HCT116 (cell line): ENCODE measurements at regions not wholly inside any gene's neighbourhood (a gene's known extent, or its start where the extent isn't known, plus 50 kb on each side); places are given as distances from the start of the nearest gene placed in this dataset.

ENCODE experiments used
- ATAC-seq: fragments of 200-7000 bp; cut with Tn5 transposase; 2 replicates; pipeline ENCODE4 v1.9.1; 2020; ENCODE audit warnings: mild to moderate bottlenecking, moderate library complexity
- BruUV-seq: library from RNA; stranded (reverse); fragments of 400-500 nt; replicated peaks from 2 replicates; lab custom pipeline; 2021; lab: Mats Ljungman, UMichigan
- CTCF ChIA-PET: fragments of 300-600 bp; sonication (Branson Sonifier 250); formaldehyde crosslinking; loops from one replicate; lab custom pipeline; 2021; ENCODE audit warnings: antibody characterized with exemption; lab: Charles Lee
- POLR2A ChIA-PET: fragments of 300-600, 350-600 bp; sonication (Branson Sonifier 250); formaldehyde crosslinking; loops from one replicate; lab custom pipeline; 2021; ENCODE audit warnings: antibody characterized with exemption; lab: Charles Lee
- RAD21 ChIA-PET, 2 experiments: fragments of 300-600 bp; sonication (Branson Sonifier 250); formaldehyde crosslinking; loops; one replicate each; lab custom pipeline; 2023; ENCODE audit warnings: low total read pairs in 2 of 2; ENCODE audit not compliant: uncharacterized antibody in 2 of 2, unreplicated experiment in 2 of 2, low non-redundant PET in 1 of 2; lab: Charles Lee
- DNase-seq: peaks from one replicate; pipeline ENCODE4 v3.0.0-alpha.2; 2010; ENCODE audit warnings: low read depth, low spot score
- H2AFZ ChIP-seq: fragments of 200-600 bp; shearing (Covaris generic), sonication (generic); 2 replicates; pipeline ENCODE4 v1.6.1; 2017; ENCODE audit warnings: low read depth, mixed run types, mixed read lengths, antibody characterized with exemption, low read length; ENCODE audit not compliant: poor library complexity, severe bottlenecking
- H3K27ac ChIP-seq: 2 replicates; pipeline ENCODE4 v1.5.1; 2012; ENCODE audit warnings: low read depth, low read length
- H3K27me3 ChIP-seq: fragments of 200-600 bp; sonication (generic); 2 replicates; pipeline ENCODE4 v1.6.1; 2016; ENCODE audit warnings: mixed run types, low read length, mixed read lengths; ENCODE audit not compliant: insufficient read depth
- H3K36me3 ChIP-seq, 2 experiments: fragments of 200-500 bp in 1 of 2; fragments of 200-600 bp in 1 of 2; sonication (Bioruptor generic) in 1 of 2; sonication (generic) in 1 of 2; 2 replicates each; pipeline versions ENCODE4 v1.5.1 to v1.6.1; 2014 to 2016; ENCODE audit warnings: low read length in 2 of 2, inconsistent platforms in 1 of 2, mixed read lengths in 1 of 2, mixed run types in 1 of 2; ENCODE audit not compliant: insufficient read depth in 2 of 2, control insufficient read depth in 1 of 2
- H3K4me1 ChIP-seq, 2 experiments: fragments of 200-600 bp in 1 of 2; sonication (generic) in 1 of 2; 2 replicates each; pipeline versions ENCODE4 v1.5.1 to v1.6.1; 2012 to 2017; ENCODE audit warnings: low read length in 2 of 2, inconsistent platforms in 1 of 2, mild to moderate bottlenecking in 1 of 2, mixed read lengths in 1 of 2, mixed run types in 1 of 2, moderate library complexity in 1 of 2; ENCODE audit not compliant: insufficient read depth in 2 of 2, control insufficient read depth in 1 of 2
- H3K4me2 ChIP-seq: fragments of 200-600 bp; sonication (generic); 2 replicates; pipeline ENCODE4 v1.6.1; 2017; ENCODE audit warnings: mixed run types, low read length, mixed read lengths
- H3K4me3 ChIP-seq, 2 experiments: fragments of 200-600 bp in 1 of 2; sonication (generic) in 1 of 2; replicated peaks in 1 of 2; 2 replicates each; pipeline ENCODE4 v1.5.1; 2011 to 2016; ENCODE audit warnings: low read length in 2 of 2, control low read depth in 1 of 2, low read depth in 1 of 2, mild to moderate bottlenecking in 1 of 2, mixed read lengths in 1 of 2, mixed run types in 1 of 2
- H3K79me2 ChIP-seq: fragments of 200-600 bp; sonication (generic); 2 replicates; pipeline ENCODE4 v1.6.1; 2017; ENCODE audit warnings: mild to moderate bottlenecking, mixed run types, low read length, moderate library complexity, mixed read lengths; ENCODE audit not compliant: insufficient read depth
- H3K9ac ChIP-seq: fragments of 200-600 bp; sonication (generic); 2 replicates; pipeline ENCODE4 v1.6.1; 2016; ENCODE audit warnings: low read length, mixed read lengths
- H3K9me2 ChIP-seq: fragments of 200-600 bp; sonication (generic), shearing (Covaris generic); 2 replicates; pipeline ENCODE4 v1.6.1; 2017; ENCODE audit warnings: mixed run types, mild to moderate bottlenecking, moderate library complexity; ENCODE audit not compliant: insufficient read depth
- H3K9me3 ChIP-seq, 2 experiments: fragments of 200-500 bp in 1 of 2; fragments of 200-600 bp in 1 of 2; sonication (Bioruptor generic) in 1 of 2; sonication (generic) in 1 of 2; 2 replicates each; pipeline ENCODE4 v1.6.1; 2014 to 2017; ENCODE audit warnings: low read length in 2 of 2, mixed read lengths in 2 of 2, inconsistent platforms in 1 of 2, low read depth in 1 of 2, mild to moderate bottlenecking in 1 of 2, mixed run types in 1 of 2, moderate library complexity in 1 of 2; ENCODE audit not compliant: control insufficient read depth in 1 of 2, insufficient read depth in 1 of 2
- H4K20me1 ChIP-seq: fragments of 200-600 bp; sonication (generic), shearing (Covaris generic); 2 replicates; pipeline ENCODE4 v1.6.1; 2017; ENCODE audit warnings: mixed run types, mild to moderate bottlenecking, moderate library complexity; ENCODE audit not compliant: insufficient read depth
- JUND ChIP-seq: IDR thresholded peaks from 2 replicates; pipeline ENCODE4 v1.6.1; 2012
- POLR2A ChIP-seq: IDR thresholded peaks from 2 replicates; pipeline ENCODE4 v1.7.0; 2011; ENCODE audit warnings: borderline replicate concordance; ENCODE audit not compliant: insufficient read depth, insufficient read length; ENCODE audit errors: extremely low read depth
- RAD21 ChIP-seq: IDR thresholded peaks from 2 replicates; pipeline ENCODE4 v1.6.1; 2012; ENCODE audit warnings: low read depth, mild to moderate bottlenecking
- SIN3A ChIP-seq: IDR thresholded peaks from 2 replicates; pipeline ENCODE4 v1.6.1; 2012; ENCODE audit warnings: low read depth
- SRF ChIP-seq: IDR thresholded peaks from 2 replicates; pipeline ENCODE4 v1.6.1; 2012; ENCODE audit warnings: low read depth
- TCF7L2 ChIP-seq: IDR thresholded peaks from 2 replicates; pipeline ENCODE4 v1.7.0; 2011; ENCODE audit warnings: borderline replicate concordance, inconsistent platforms; ENCODE audit not compliant: insufficient read depth, insufficient read length; ENCODE audit errors: extremely low read depth
- YY1 ChIP-seq: IDR thresholded peaks from 2 replicates; pipeline ENCODE4 v1.6.1; 2011; ENCODE audit warnings: low read length, low read depth, moderate library complexity, mild to moderate bottlenecking; ENCODE audit not compliant: insufficient replicate concordance; ENCODE audit errors: extremely low read depth
- ZFX ChIP-seq: fragments of 450-650 bp; IDR thresholded peaks from 2 replicates; pipeline ENCODE4 v1.6.1; 2017
- intact Hi-C: fragments of 100-400 bp; cut with micrococcal nuclease; formaldehyde crosslinking; loops from 2 replicates; pipeline ENCODE4 v1.10.0; 2022
- TF ChIP-seq, protein P1 (sequence below): IDR thresholded peaks from 2 replicates; pipeline ENCODE4 v1.6.1; 2012
- TF ChIP-seq, protein P2 (sequence below): IDR thresholded peaks from 2 replicates; pipeline ENCODE4 v1.6.1; 2012
- TF ChIP-seq, protein P3 (sequence below): IDR thresholded peaks from 2 replicates; pipeline ENCODE4 v1.6.1; 2011; ENCODE audit warnings: mild to moderate bottlenecking, low read length, moderate library complexity; ENCODE audit not compliant: insufficient replicate concordance; ENCODE audit errors: extremely low read depth

DNA sequence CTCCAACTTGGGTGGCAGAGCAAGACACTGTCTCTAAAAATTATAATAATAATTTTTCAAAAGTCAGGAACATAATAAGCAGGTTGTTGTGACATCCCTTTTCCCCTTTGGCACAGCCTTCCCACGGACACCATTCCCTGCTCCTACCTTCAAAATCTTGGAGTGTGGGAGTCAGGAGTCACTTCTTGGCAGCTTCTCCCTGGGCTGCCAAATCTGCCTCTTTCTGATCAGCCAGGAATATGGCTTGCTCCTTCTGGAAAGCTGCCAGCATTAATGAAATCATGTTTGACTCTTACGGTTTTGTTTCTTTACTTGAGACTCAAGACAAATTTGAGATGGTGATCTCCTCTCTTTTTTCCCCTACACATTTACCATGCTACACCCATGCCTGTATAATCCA is 391.4 kb upstream of the SYT1 start:
- no peaks in the 10 kb centered on the region for H3K36me3 ChIP-seq
- no peak overlapping the region for H3K4me2 ChIP-seq
- no peak overlapping the region for H3K9ac ChIP-seq
- no peaks in the 10 kb centered on the region for H4K20me1 ChIP-seq
- ChIA-PET CTCF (no interaction called here), RAD21 (no interaction called here), POLR2A (no interaction called here)
- no peaks in the 10 kb centered on the region for H3K79me2 ChIP-seq
- no peak for DNase-seq
- H3K4me3 ChIP-seq = no peak overlapping the region
- TF ChIP-seq YY1 (no peak), RAD21 (no peak), TCF7L2 (no peak), SIN3A (no peak), POLR2A (no peak), JUND (no peak), SRF (no peak), ZFX (no peak)
- TF ChIP-seq, protein P1, sequence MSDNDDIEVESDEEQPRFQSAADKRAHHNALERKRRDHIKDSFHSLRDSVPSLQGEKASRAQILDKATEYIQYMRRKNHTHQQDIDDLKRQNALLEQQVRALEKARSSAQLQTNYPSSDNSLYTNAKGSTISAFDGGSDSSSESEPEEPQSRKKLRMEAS = no peak
- TF ChIP-seq, protein P2, sequence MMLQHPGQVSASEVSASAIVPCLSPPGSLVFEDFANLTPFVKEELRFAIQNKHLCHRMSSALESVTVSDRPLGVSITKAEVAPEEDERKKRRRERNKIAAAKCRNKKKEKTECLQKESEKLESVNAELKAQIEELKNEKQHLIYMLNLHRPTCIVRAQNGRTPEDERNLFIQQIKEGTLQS = no peak
- TF ChIP-seq, protein P3, sequence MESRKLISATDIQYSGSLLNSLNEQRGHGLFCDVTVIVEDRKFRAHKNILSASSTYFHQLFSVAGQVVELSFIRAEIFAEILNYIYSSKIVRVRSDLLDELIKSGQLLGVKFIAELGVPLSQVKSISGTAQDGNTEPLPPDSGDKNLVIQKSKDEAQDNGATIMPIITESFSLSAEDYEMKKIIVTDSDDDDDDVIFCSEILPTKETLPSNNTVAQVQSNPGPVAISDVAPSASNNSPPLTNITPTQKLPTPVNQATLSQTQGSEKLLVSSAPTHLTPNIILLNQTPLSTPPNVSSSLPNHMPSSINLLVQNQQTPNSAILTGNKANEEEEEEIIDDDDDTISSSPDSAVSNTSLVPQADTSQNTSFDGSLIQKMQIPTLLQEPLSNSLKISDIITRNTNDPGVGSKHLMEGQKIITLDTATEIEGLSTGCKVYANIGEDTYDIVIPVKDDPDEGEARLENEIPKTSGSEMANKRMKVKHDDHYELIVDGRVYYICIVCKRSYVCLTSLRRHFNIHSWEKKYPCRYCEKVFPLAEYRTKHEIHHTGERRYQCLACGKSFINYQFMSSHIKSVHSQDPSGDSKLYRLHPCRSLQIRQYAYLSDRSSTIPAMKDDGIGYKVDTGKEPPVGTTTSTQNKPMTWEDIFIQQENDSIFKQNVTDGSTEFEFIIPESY = no peak
- ATAC-seq = no peak
- intact Hi-C loops = loop anchor here (10.0 kb wide), 1 partner anchor 702 kb away; no protein-coding TSS in a partner anchor
- no peaks in the 10 kb centered on the region for H3K27me3 ChIP-seq
- no peaks in the 10 kb centered on the region for H3K9me2 ChIP-seq
- no peaks in the 10 kb centered on the region for H3K4me1 ChIP-seq
- no peak overlapping the region for H3K27ac ChIP-seq
- H3K9me3 ChIP-seq = no peaks in the 10 kb centered on the region
- no TSS peak for BruUV-seq
- no peak overlapping the region for H2AFZ ChIP-seq
